Activated CD8-positive, alpha-beta memory T cell treated with anti-CD3 and anti-CD28 coated beads for 36 hours (primary cell): ENCODE measurements at regions not wholly inside any gene's neighbourhood (a gene's known extent, or its start where the extent isn't known, plus 50 kb on each side); places are given as distances from the start of the nearest gene placed in this dataset.

Source experiments
- CTCF ChIA-PET: fragments of 350-600 bp; sonication (Branson Sonifier 250); formaldehyde crosslinking; loops from one replicate; lab custom pipeline; 2021; ENCODE audit warnings: antibody characterized with exemption; lab: Charles Lee
- POLR2A ChIA-PET: fragments of 350-600 bp; sonication (Branson Sonifier 250); formaldehyde crosslinking; loops from one replicate; lab custom pipeline; 2021; ENCODE audit warnings: antibody characterized with exemption; lab: Charles Lee

GRCh38 chr21:32064281-32064910 lies 191.6 kb downstream of the HUNK start:
- CTCF ChIA-PET: no interaction called here
- POLR2A ChIA-PET: no interaction called here

- ChIA-PET CTCF (no interaction called here), POLR2A (no interaction called here)
These were observed 189.9 kb downstream of the HUNK start for GRCh38 chr21:32062591-32063227.

DNA sequence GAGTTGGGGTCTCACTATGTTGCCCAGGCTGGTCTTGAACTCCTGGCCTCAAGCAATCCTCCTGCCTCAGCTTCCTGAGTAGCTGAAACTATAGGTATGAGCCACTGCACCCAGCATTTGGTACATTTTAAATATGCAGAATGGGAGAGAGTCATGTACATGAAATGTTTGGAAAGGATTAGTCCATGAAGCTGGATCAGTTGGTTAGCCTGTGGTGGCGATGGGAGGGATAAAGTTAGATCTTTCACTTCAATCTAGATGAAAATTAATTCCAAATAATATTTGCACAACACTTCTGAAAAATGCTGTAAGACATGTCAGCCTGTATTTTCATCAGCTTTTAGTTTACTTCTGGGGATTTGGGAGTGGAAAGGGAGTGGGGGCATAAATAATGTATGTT lies 188.9 kb downstream of the HUNK start:
- ChIA-PET POLR2A (no interaction called here), CTCF (no interaction called here)

- CTCF ChIA-PET: no interaction called here
- POLR2A ChIA-PET: no interaction called here
These were observed 184.0 kb downstream of the HUNK start for GRCh38 chr21:32056791-32057190.

DNA sequence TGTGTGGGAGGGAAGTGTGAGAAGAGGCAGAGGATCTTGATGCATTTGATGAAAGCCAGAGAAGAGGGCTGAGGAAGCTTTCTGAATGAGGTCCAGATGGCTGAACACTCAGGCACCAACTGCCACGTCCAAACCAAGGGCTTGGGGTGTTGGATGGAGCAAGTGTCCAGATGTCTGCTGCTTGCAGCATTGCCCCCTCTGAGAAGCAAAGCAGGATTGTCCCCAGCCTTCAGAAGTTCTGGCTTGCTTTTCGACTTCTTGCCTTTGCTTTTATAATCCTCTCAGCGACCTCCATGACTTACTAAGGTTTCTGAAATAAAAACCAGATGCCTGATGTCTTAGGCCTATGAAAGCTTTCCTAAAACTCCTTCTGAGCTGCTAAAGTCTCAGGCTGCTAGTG lies 182.5 kb downstream of the HUNK start:
- ChIA-PET CTCF (no interaction called here), POLR2A (no interaction called here)
